Ascending aorta (tissue), 2 donors: ENCODE measurements at regions not wholly inside any gene's neighbourhood (a gene's known extent, or its start where the extent isn't known, plus 50 kb on each side); places are given as distances from the start of the nearest gene placed in this dataset.
"Not testable (repeated sequence)": the region's sequence is repeated elsewhere in the genome, so short reads cannot be mapped to it uniquely, and the experiment has no call there.

Experiments used
- DNase-seq, 2 donors: peaks; one replicate each; pipeline ENCODE4 v3.0.0-alpha.2; 2019; ENCODE audit warnings: low spot score in 2 of 2
- H3K27ac ChIP-seq, 2 donors: fragments of 200-600 bp; sonication (generic); one replicate each; pipeline ENCODE4 v1.5.1; 2016 to 2017; ENCODE audit warnings: mild to moderate bottlenecking in 1 of 2
- H3K27me3 ChIP-seq: fragments of 200-600 bp; sonication (generic); one replicate; pipeline ENCODE4 v1.5.1; 2017
- H3K36me3 ChIP-seq, 2 donors: fragments of 200-600 bp; sonication (generic); one replicate each; pipeline ENCODE4 v1.5.1; 2016
- H3K4me1 ChIP-seq, 2 donors: fragments of 200-600 bp; sonication (generic); one replicate each; pipeline ENCODE4 v1.5.1; 2016 to 2017; ENCODE audit warnings: mild to moderate bottlenecking in 1 of 2
- H3K4me3 ChIP-seq, 2 donors: fragments of 200-600 bp; sonication (generic); one replicate each; pipeline ENCODE4 v1.5.1; 2016 to 2017; ENCODE audit warnings: mild to moderate bottlenecking in 1 of 2
- H3K9me3 ChIP-seq, 2 donors: fragments of 200-600 bp; sonication (generic); one replicate each; pipeline ENCODE4 v1.5.1; 2016
- intact Hi-C: fragments of 100-400 bp; cut with DNase I; formaldehyde crosslinking; loops from one replicate; pipeline ENCODE4 v1.15.1; 2023
- TF ChIP-seq, protein P1 (sequence below), 3 experiments: fragments of 200-600 bp in 2 of 3; fragments of 450-650 bp in 1 of 3; sonication (generic) in 2 of 3; IDR thresholded peaks; one replicate each; pipeline ENCODE4 v1.5.1; 2016 to 2019; ENCODE audit warnings: antibody characterized with exemption in 3 of 3, mild to moderate bottlenecking in 1 of 3, moderate library complexity in 1 of 3

DNA sequence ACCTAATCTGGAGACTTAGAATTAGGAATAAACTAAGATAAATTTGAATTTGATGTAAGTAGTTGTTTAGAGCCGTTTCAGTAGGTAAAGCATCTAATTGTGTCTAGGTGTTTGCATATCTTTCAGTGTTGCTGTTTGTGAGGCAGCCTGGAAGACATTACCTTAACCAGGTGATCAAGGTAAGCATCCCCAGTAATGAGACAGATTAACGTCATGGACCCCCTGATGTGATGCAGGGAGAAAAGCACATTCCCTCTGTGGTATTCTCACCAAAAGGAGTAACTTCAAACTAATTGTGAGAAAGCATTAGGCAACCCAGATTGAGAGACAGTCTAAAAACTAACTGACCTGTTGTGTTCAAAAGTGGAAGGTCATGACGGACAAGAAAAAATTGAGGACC lies 251.6 kb downstream of the NUAK1 start:
- no peaks in the 10 kb centered on the region for H3K36me3 ChIP-seq
- peaks cover 0 to 5% of the 10 kb centered on the region in 2 donors for H3K4me1 ChIP-seq
- H3K9me3 ChIP-seq, result no peaks in the 10 kb centered on the region
- no peak overlapping the region for H3K4me3 ChIP-seq
- no peaks in the 10 kb centered on the region for H3K27me3 ChIP-seq
- DNase-seq, result no peak
- H3K27ac ChIP-seq, result no peak overlapping the region
- TF ChIP-seq, protein P1, sequence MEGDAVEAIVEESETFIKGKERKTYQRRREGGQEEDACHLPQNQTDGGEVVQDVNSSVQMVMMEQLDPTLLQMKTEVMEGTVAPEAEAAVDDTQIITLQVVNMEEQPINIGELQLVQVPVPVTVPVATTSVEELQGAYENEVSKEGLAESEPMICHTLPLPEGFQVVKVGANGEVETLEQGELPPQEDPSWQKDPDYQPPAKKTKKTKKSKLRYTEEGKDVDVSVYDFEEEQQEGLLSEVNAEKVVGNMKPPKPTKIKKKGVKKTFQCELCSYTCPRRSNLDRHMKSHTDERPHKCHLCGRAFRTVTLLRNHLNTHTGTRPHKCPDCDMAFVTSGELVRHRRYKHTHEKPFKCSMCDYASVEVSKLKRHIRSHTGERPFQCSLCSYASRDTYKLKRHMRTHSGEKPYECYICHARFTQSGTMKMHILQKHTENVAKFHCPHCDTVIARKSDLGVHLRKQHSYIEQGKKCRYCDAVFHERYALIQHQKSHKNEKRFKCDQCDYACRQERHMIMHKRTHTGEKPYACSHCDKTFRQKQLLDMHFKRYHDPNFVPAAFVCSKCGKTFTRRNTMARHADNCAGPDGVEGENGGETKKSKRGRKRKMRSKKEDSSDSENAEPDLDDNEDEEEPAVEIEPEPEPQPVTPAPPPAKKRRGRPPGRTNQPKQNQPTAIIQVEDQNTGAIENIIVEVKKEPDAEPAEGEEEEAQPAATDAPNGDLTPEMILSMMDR (IDR thresholded peaks at IDR 0.05), result no peak
- intact Hi-C loops, result no loop called here

DNA sequence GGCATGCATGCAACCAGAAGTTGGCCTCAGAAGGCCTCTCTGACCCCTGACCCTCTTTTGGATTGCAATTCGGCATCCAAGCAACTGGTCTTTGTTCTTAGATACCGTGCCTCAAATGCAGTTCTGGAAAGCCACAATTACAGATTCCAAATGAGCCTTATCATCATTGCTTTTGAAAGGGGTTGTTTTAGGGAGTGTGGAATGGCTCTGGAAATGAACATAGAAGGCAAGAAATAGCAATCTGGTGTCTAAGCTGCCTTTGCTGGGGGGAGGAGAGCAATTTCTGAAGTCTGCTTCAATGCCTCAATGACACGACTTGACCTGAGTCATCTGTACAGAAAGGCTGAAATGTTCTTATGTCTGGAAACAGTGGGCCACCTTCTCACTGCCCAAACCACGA lies 250.1 kb downstream of the NUAK1 start:
- DNase-seq, result no peak
- no peaks in the 10 kb centered on the region for H3K4me1 ChIP-seq
- H3K27me3 ChIP-seq, result no peaks in the 10 kb centered on the region
- no peak overlapping the region for H3K27ac ChIP-seq
- TF ChIP-seq, protein P1 (IDR thresholded peaks at IDR 0.05), result no peak
- H3K9me3 ChIP-seq, result no peaks in the 10 kb centered on the region
- H3K36me3 ChIP-seq, result no peaks in the 10 kb centered on the region
- no peak overlapping the region for H3K4me3 ChIP-seq
- intact Hi-C loops, result no loop called here

DNA sequence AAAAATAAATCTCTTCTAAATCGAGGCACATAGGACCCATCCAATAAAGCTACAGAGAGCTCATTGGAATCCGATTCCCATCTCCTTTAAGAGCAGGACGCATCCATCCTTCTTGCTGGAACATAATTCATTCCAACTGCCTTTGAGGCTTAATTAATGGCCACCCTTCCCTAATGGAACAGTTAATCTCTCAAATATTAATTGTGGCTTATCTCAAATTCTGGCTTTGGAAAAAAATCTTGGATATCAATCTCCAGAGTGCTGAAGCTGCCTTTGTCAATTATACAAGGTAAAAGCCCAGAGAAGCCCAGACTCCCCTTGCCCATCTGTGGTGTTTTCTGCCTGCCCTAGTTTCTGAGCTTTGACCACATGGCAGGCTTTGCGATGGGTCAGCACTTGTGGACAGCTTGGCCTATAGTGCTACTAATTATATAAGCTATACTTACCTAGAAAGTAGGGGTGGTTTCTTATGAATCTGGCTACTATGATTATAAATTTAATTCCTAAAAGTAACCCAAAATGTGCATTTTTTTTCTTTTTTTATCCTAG lies 246.3 kb downstream of the NUAK1 start:
- Histone ChIP-seq H3K9me3 (no peaks in the 10 kb centered on the region), H3K4me1 (no peaks in the 10 kb centered on the region), H3K4me3 (no peak overlapping the region), H3K36me3 (no peaks in the 10 kb centered on the region), H3K27ac (no peak overlapping the region), H3K27me3 (no peaks in the 10 kb centered on the region)
- intact Hi-C loops, result no loop called here
- no peak for DNase-seq
- TF ChIP-seq, protein P1 (IDR thresholded peaks at IDR 0.05), result no peak

DNA sequence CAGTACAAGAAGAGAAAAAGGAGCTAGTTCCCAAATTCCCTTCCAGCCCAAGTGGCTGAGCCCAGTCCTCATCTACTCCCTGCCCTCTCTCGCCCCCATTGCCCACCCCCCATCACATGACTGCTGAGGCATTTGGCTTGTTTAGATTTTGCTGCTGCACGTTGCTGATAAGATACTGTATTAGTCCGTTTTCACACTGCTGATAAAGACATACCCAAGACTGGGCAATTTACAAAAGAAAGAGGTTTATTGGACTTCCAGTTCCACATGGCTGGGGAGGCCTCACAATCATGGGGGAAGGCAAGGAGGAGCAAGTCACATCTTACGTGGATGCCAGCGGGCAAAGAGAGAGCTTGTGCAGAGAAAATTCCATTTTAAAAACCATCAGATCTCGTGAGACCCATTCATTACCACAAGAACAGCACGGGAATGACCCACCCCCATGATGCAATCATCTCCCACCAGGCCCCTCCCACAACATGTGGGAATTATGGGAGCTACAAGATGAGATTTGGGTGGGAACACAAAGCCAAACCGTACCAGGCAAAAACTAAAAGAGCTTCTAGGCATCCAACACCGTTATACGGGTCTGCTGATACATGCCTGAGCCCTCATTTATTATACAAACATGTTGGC lies 243.4 kb downstream of the NUAK1 start:
- intact Hi-C loops, H3K9me3 ChIP-seq, H3K4me1 ChIP-seq, H3K4me3 ChIP-seq, H3K27me3 ChIP-seq, DNase-seq, H3K27ac ChIP-seq, H3K36me3 ChIP-seq: not testable (repeated sequence)

GRCh38 chr12:105897311-105897725 lies 241.4 kb downstream of the NUAK1 start:
- H3K4me1 ChIP-seq, result no peaks in the 10 kb centered on the region
- TF ChIP-seq, protein P1 (IDR thresholded peaks at IDR 0.05), result no peak
- no peak overlapping the region for H3K4me3 ChIP-seq
- no peaks in the 10 kb centered on the region for H3K27me3 ChIP-seq
- no peaks in the 10 kb centered on the region for H3K9me3 ChIP-seq
- H3K36me3 ChIP-seq, result no peaks in the 10 kb centered on the region
- intact Hi-C loops, result no loop called here
- H3K27ac ChIP-seq, result no peak overlapping the region
- DNase-seq, result no peak

DNA sequence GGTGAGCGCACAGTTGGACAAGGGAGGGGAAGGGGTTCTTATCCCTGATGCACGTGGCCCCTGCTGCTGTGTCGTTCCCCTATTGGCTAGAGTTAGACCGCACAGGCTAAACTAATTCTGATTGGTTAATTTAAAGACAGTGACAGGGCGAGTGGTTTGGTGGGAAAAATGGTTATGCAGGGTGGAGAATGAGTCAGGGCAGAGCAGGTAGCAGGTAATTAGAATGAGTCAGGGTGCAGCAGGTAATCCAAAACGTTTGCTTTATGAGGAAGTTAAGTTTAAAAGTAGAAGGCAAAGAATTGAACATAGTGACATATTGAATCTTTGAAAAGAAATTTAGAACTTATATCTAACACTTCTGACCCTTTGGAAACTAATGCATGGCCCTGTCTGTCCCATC lies 240.5 kb downstream of the NUAK1 start:
- H3K27me3 ChIP-seq, DNase-seq, H3K36me3 ChIP-seq, H3K4me1 ChIP-seq, intact Hi-C loops, H3K9me3 ChIP-seq, H3K4me3 ChIP-seq, H3K27ac ChIP-seq: not testable (repeated sequence)

- DNase-seq, result no peak
- Histone ChIP-seq H3K4me1 (no peaks in the 10 kb centered on the region), H3K36me3 (no peaks in the 10 kb centered on the region), H3K4me3 (no peak overlapping the region), H3K27me3 (no peaks in the 10 kb centered on the region), H3K27ac (no peak overlapping the region), H3K9me3 (no peaks in the 10 kb centered on the region)
- intact Hi-C loops, result no loop called here
- TF ChIP-seq, protein P1 (IDR thresholded peaks at IDR 0.05), result no peak
Measured at GRCh38 chr12:105899589-105899988, 239.2 kb downstream of the NUAK1 start.
